Smooth muscle cell of the brain vasculature (primary cell): ENCODE measurements at regions not wholly inside any gene's neighbourhood (a gene's known extent, or its start where the extent isn't known, plus 50 kb on each side); places are given as distances from the start of the nearest gene placed in this dataset.
"Not testable (repeated sequence)": the region's sequence is repeated elsewhere in the genome, so short reads cannot be mapped to it uniquely, and the experiment has no call there.

Source experiments
- DNase-seq: peaks from one replicate; pipeline ENCODE4 v3.0.0-alpha.2; 2012; ENCODE audit warnings: low read depth, low spot score

DNA sequence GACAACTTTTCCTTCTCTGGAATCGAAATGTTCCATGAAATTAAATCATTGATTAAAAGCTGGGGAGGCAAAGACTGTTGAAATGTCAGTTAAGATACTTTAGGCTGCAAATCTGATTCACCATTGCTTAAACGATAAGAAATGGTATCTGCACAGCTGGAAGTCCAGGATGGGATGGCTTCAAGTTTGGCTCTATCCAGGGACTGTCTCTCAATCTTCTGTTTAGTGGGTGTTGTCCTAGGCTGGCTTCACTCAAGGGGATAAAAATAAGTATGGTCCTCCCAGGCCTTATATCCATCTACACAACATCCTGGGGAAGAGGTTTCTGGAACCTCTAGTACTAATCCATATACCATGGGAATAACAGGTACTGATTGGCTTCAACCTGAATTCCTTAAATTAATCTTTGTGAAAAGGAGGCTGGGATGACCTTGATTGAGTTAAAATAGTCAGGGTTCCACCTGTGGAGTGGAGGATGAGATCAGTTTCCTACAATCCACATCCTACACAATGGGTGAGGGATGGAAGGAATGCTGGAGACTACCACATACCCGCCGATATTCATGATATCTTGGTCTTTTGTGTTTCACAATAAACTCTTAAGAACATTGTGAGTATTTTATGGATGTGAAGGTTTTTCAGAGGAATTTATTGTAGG lies 156.0 kb upstream of the L3MBTL4 start:
- DNase-seq, result no peak

- no peak for DNase-seq
Measured at GRCh38 chr18:6571239-6571602, 156.5 kb upstream of the L3MBTL4 start.

DNA sequence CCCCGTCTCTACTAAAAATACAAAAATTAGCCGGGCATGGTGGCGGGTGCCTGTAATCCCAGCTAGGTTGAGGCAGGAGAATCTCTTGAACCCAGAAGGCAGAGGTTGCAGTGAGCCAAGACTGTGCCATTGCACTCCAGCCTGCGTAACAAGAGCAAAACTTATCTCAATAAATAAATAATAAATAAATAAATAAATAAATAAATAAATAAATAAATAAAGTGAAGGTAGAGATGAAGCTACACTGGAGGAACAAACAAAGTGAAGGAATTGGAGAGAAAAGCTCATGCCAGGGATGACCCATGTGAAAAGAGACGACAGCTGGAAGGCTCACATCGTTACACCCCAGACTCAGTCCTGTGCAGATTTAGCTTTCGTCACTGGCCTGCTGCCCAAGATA lies 157.3 kb upstream of the ARHGAP28 start:
- DNase-seq, result not testable (repeated sequence)

- DNase-seq, result no peak
Measured at GRCh38 chr18:6574631-6575030, 154.9 kb upstream of the ARHGAP28 start.

DNA sequence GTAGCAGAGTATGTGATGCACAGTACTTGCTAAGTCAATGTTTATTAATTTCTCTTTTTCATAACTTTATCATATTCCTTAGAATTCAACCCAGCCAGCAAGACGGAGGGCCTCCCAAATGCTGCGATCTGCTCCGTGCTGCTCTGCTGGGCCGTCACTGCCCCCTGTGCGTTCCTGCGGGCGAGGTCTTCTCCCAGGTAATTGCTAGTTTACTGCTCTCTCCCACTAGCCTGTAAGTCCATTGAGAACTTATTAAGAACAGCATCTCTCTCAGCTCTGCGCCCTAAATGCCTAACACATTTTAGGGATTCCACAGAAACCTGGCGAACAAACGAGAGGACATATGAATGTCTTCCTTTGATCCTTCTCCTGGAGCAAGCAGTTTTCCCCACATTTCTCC lies 153.6 kb upstream of the ARHGAP28 start:
- DNase-seq, result no peak

GRCh38 chr18:6576718-6577375 lies 152.7 kb upstream of the ARHGAP28 start:
- DNase-seq, result no peak

DNA sequence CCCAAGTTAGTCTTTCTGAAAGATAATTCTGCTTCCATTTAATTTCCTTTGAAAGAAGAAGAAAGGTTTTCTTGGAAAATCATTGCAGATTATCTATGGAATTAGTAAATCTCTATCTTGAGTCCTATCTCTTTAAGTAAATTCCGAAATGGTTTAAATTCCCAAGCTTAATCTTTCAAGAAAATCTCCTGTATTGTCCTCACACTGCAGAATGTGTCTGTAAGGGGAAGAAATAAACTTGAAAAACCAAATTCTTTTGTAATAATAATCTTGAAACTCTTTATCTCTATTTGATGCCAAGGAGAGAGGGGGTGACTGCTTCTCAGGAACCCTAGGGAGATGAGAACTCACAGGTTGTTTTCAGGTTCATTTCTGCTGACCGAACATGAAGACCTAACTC lies 150.8 kb upstream of the ARHGAP28 start:
- no peak for DNase-seq

- DNase-seq, result no peak
Measured at GRCh38 chr18:6579486-6579885, 150.0 kb upstream of the ARHGAP28 start.

DNA sequence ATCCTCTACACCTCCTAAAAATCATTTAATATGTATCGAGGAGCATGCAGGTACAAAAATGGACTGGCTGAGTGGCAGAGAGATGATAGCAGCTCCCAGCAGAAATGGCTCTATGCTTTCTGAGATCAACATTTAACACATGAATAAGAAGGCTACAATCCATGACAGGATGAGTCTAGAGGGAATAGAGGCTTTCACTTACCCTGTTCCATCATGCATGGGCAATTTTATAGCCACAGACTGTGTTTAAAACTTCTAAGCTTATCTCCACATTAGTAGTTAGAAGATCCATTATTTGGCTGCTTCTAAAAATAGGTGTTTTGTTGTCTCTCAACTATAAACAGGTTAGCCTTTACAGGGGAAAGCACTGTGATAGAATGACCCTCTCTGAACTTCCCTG lies 149.1 kb upstream of the ARHGAP28 start:
- DNase-seq, result no peak

DNA sequence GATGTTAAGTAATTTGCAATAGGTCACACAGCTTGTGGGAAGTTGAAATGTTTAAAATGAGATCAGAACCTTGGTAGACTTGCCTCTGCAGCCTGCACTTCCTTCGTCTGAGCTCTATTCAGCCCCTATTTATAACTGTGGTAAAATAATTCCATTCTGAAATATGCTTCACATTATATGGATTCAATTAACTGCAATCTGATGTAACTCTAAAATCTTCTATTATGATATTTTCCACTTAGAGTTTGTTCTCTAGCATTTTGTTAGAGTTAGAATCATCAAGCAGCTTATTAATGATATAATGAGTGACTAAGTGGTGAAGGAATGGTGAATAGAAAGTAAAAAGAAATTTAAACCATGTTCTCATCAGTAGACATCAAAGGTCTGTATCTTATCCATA lies 139.6 kb upstream of the ARHGAP28 start:
- no peak for DNase-seq

- DNase-seq, result no peak
Measured at GRCh38 chr18:6590326-6590725, 139.2 kb upstream of the ARHGAP28 start.

DNA sequence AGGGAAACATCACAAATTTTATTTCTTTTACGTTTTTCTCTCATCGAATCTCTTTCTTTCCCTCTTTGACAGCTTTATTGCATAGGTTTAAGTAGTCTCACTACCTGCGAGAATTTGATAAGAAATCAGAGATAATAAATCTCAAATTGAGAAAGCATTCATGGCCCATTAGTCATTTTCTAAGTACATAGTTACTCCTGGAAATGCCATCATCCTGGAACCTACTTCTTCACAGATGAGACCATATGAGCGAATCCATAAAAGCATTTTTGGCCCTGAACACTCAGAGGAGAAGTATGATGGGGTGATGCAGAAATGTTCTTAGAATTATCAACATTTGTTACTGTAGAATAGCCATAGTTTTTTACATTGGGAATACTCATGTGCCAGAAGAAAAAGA lies 138.0 kb upstream of the ARHGAP28 start:
- DNase-seq, result no peak

DNA sequence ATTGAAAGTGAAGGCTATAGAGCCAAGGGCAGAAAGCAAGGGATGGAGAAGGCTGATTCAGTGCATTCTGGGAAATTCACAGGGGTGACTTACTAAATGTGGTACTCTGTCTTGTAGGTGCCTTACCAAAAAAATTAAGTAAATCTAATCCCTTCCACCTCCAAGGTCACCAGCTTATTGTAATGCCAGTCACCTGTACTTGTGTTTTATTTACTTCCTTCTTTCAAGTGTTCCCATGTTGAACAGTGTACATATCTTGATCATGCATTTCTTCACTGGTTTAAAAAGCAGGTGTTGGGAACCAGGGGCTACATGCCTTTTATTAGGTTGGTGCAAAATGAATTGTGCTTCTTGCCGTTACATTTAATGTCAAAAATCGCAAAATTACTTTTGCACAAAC lies 137.0 kb upstream of the ARHGAP28 start:
- DNase-seq, result no peak

DNA sequence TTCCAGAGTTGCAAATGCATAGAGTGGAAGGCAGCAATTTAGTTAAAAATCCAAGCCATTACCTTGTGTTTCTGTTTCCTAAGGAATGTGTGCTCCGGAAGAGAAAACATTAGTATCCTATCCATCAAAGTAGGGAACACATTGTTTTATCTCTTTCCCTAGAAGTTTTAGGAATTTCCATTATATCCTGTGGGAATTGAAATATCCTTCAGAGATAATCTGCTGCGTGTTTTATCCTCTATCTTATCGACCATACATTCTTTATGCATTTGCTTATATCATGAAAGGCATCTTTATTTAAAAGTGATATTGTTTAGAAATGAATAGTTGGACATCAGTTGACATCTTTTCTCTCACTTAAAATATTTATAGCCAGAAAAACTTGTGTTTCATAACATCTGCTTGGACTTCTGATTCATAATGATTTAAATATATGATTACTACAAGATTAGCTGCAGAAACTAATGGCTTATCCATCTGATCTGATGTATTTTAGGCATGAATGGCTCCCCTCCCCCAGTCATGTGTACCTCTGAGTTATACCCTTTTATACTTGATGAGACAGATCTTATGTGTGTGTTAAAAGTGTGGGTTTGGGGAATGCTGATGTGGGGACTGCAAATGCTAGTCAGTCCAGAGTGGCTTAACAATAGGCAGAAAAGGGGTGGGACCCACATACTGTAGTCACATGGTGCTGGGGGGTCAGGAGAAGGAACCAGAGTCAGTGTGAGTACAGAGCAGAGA lies 136.2 kb upstream of the ARHGAP28 start:
- no peak for DNase-seq

DNA sequence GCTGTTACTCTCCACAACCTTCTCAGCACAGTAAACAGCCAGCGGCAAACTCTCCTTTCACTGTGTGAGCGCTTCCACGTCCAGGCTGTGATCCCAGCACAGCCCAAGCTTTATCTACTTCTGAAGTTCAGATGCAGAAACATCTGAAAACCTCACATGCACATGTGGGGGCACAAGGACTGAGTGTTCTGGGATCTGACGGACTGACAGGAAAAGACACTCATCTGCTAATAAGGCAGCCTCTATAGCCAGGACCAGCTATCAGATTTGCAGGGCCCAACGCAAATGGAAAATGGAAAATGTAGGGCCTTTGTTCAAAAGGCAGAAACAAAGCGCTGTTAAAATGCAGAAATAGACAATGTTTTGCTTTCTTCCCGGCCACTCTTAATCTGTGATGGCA lies 133.8 kb upstream of the ARHGAP28 start:
- no peak for DNase-seq

DNA sequence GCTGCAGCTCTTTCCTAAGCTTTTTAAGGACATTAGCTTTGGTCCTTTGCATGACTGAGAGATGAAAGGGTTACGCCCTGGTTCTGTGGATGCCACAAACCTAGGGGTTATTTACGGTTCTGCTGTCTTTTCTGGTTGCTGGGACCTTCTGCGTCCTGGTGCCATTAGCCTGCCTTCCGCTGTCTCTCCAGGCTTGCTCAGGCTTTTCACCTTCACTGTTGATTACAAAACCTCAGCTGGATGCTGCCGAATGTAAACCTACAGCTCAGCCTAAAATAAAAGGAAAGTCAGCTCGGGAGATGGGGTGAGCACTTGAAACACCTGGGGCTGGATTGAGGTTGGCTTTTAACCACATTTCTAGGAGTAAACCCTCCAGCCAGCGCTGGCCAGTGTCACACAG lies 130.9 kb upstream of the ARHGAP28 start:
- DNase-seq, result no peak

DNA sequence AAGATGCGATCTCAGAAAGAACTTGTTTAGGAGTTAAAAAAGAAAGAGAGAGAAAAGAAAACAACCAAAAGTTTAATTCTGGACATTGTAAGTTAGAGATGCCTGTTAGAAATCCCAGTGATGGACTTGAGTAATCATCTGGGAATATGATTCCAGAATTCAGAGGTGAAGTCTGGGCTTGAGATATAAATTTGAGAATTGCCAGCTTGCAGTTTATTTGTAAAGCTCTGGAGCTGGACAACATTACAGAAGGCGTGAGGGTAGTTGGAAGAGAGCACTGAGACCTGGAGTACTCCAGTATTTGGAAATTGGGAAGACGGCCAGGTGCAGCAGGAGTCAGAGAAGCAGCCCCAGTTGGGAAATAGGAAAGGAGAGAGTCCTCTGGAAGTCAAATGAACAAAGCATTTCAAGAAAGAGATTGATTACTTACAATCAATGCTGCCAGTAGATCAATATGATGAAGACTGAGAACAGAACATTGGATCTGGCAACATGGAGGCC lies 128.8 kb upstream of the ARHGAP28 start:
- no peak for DNase-seq

DNA sequence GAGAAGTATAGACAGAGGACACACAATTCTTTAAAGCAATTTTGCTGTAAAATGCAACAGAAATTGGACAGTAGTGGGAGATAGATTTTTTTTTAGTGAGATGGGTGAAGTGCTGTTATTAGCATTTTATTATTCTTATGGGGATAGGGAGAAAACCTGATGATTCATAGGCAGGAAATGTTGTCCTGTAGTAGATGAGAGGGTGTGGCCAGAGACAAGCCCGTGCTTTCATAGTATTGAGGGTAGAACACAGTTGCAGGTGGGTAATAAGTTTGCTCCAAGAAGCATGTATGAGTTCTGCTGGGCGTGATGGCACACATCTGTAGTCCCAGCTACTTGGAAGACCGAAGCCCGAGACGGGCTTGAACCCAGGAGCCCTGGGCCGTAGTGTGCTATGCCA lies 128.3 kb upstream of the ARHGAP28 start:
- no peak for DNase-seq

DNA sequence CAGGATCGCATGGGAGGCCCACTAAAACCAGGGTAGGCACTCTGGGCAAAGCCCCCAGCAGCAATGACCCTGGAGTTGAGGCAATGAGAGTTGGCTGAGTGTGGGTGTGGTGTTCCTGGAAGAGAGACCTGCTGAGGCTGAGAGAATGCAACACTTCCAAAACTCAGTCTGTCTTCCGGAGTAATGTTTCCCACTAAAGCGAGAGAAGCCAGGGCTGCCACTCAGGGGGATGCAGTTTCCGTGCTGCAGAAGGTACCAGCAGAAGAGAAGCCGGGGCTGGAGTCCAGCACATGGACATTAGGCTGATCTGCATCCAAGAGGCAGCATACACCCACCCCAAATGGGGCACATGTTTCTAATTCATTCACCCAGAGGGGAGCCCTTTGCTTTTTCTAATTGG lies 127.2 kb upstream of the ARHGAP28 start:
- DNase-seq, result no peak

DNA sequence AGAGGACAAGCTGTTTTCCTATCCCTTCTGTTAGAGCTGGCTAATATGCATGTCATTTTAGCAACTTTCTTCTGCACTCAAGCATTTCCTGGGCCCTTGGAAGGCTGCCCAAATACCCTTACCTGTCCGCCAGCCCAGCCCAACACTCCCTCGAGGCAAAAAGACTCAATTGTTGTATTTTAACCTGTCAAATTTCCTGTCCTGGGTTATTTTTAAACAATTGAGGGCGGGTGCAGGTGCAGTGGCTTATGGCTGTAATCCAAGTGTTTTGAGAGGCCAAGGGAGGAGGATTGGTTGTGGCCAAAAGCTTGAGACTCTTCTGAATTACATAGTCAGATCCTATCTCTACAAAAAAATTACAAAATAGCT lies 125.0 kb upstream of the ARHGAP28 start:
- no peak for DNase-seq

- DNase-seq, result no peak
Measured at GRCh38 chr18:6605115-6605869, 124.2 kb upstream of the ARHGAP28 start.

GRCh38 chr18:6606411-6607085 lies 123.0 kb upstream of the ARHGAP28 start:
- no peak for DNase-seq
